Smooth muscle cell (in vitro differentiated cells): ENCODE measurements at regions not wholly inside any gene's neighbourhood (a gene's known extent, or its start where the extent isn't known, plus 50 kb on each side); places are given as distances from the start of the nearest gene placed in this dataset.

Experiments used
- DNase-seq: peaks from one replicate; lab custom pipeline; 2025; ENCODE audit not compliant: unreplicated experiment; lab: John Stamatoyannopoulos, UW
- H2AFZ ChIP-seq: fragments of 200-600 bp; sonication (generic); 2 replicates; pipeline ENCODE4 v1.6.0; 2016; ENCODE audit warnings: antibody characterized with exemption, low read depth, mild to moderate bottlenecking
- H3F3A ChIP-seq: fragments of 200-600 bp; sonication (generic); 2 replicates; pipeline ENCODE4 v1.6.0; 2017; ENCODE audit warnings: antibody characterized with exemption, low read depth
- H3K27ac ChIP-seq: fragments of 200-600 bp; sonication (generic); 2 replicates; pipeline ENCODE4 v1.5.1; 2016; ENCODE audit warnings: low read depth, mild to moderate bottlenecking
- H3K27me3 ChIP-seq: fragments of 200-600 bp; sonication (generic); 2 replicates; pipeline ENCODE4 v1.6.1; 2016; ENCODE audit warnings: low read depth, mild to moderate bottlenecking
- H3K36me3 ChIP-seq: fragments of 200-600 bp; sonication (generic); 2 replicates; pipeline ENCODE4 v1.5.1; 2016; ENCODE audit warnings: low read depth
- H3K4me1 ChIP-seq: fragments of 200-600 bp; sonication (generic); 2 replicates; pipeline ENCODE4 v1.5.1; 2016; ENCODE audit warnings: low read depth
- H3K4me2 ChIP-seq: fragments of 200-600 bp; sonication (generic); 2 replicates; pipeline ENCODE4 v1.6.0; 2016; ENCODE audit warnings: mild to moderate bottlenecking
- H3K4me3 ChIP-seq: fragments of 200-600 bp; sonication (generic); 2 replicates; pipeline ENCODE4 v1.5.1; 2016; ENCODE audit warnings: mild to moderate bottlenecking
- H3K79me2 ChIP-seq: fragments of 200-600 bp; sonication (generic); 2 replicates; pipeline ENCODE4 v1.6.0; 2016; ENCODE audit warnings: low read depth, mild to moderate bottlenecking
- H3K9ac ChIP-seq: fragments of 200-600 bp; sonication (generic); 2 replicates; pipeline ENCODE4 v1.6.0; 2016; ENCODE audit warnings: low read depth
- H3K9me3 ChIP-seq: fragments of 200-600 bp; sonication (generic); replicated peaks from 2 replicates; pipeline ENCODE4 v1.5.1; 2016; ENCODE audit warnings: low read depth
- H4K20me1 ChIP-seq: fragments of 200-600 bp; sonication (generic); 2 replicates; pipeline ENCODE4 v1.6.0; 2016; ENCODE audit warnings: low read depth
- CTCF ChIP-seq: fragments of 200-600 bp; sonication (generic); IDR thresholded peaks from 2 replicates; pipeline ENCODE4 v1.5.1; 2017; ENCODE audit warnings: borderline replicate concordance, mild to moderate bottlenecking, antibody characterized with exemption; ENCODE audit not compliant: insufficient read depth, poor library complexity, severe bottlenecking
- WGBS: methylation state at CpG from one replicate; pipeline ENCODE4 v1.1.7; 2016; ENCODE audit warnings: low lambda C conversion rate; 5-methylcytosine and 5-hydroxymethylcytosine counted together

- H3K4me2 ChIP-seq: no peak overlapping the region
- no peak overlapping the region for H3K4me3 ChIP-seq
- WGBS: 73% methylated on average over 2 of the region's 2 CpGs
- no peak overlapping the region for H3K27ac ChIP-seq
- no peaks in the 10 kb centered on the region for H3K27me3 ChIP-seq
- no peaks in the 10 kb centered on the region for H3K9me3 ChIP-seq
- no peaks in the 10 kb centered on the region for H3F3A ChIP-seq
- no peak for DNase-seq
- peaks cover 7% of the 10 kb centered on the region for H3K4me1 ChIP-seq
- no peak overlapping the region for H2AFZ ChIP-seq
- no peak overlapping the region for H3K9ac ChIP-seq
- H3K36me3 ChIP-seq: no peaks in the 10 kb centered on the region
- H3K79me2 ChIP-seq: no peaks in the 10 kb centered on the region
- no peaks in the 10 kb centered on the region for H4K20me1 ChIP-seq
- TF ChIP-seq CTCF: no peak
Observed at GRCh38 chr7:18123508-18124239, 96.0 kb upstream of the PRPS1L1 start.

GRCh38 chr7:18125476-18125875 is 97.8 kb upstream of the PRPS1L1 start:
- no peak for DNase-seq
- 38% methylated on average over 2 of the region's 2 CpGs for WGBS

GRCh38 chr7:18126281-18126680 is 98.6 kb upstream of the PRPS1L1 start:
- no peaks in the 10 kb centered on the region for H3K9me3 ChIP-seq
- H3K4me2 ChIP-seq: no peak overlapping the region
- no peak overlapping the region for H3K4me3 ChIP-seq
- no peaks in the 10 kb centered on the region for H3F3A ChIP-seq
- no peaks in the 10 kb centered on the region for H3K36me3 ChIP-seq
- 61% methylated on average over 2 of the region's 2 CpGs for WGBS
- H3K27ac ChIP-seq: no peak overlapping the region
- H2AFZ ChIP-seq: no peak overlapping the region
- DNase-seq: no peak
- H3K79me2 ChIP-seq: no peaks in the 10 kb centered on the region
- no peak for TF ChIP-seq CTCF
- H3K4me1 ChIP-seq: peaks cover 15% of the 10 kb centered on the region
- no peaks in the 10 kb centered on the region for H4K20me1 ChIP-seq
- H3K27me3 ChIP-seq: no peaks in the 10 kb centered on the region
- H3K9ac ChIP-seq: no peak overlapping the region

More at GRCh38 chr7:18125476-18125875, 97.8 kb upstream of the PRPS1L1 start:
- peaks cover 15% of the 10 kb centered on the region for H3K4me1 ChIP-seq
- H3K4me3 ChIP-seq: no peak overlapping the region
- TF ChIP-seq CTCF: no peak
- no peaks in the 10 kb centered on the region for H3K27me3 ChIP-seq
- no peaks in the 10 kb centered on the region for H3F3A ChIP-seq
- H3K36me3 ChIP-seq: no peaks in the 10 kb centered on the region
- H4K20me1 ChIP-seq: no peaks in the 10 kb centered on the region
- H3K9ac ChIP-seq: no peak overlapping the region
- H2AFZ ChIP-seq: no peak overlapping the region
- no peaks in the 10 kb centered on the region for H3K79me2 ChIP-seq
- H3K9me3 ChIP-seq: no peaks in the 10 kb centered on the region
- no peak overlapping the region for H3K4me2 ChIP-seq
- no peak overlapping the region for H3K27ac ChIP-seq

GRCh38 chr7:18128846-18129245 is 101.2 kb upstream of the PRPS1L1 start:
- Histone ChIP-seq H3K79me2 (no peaks in the 10 kb centered on the region), H2AFZ (no peak overlapping the region), H3K36me3 (no peaks in the 10 kb centered on the region), H3K4me3 (no peak overlapping the region), H3K9ac (no peak overlapping the region), H3K4me2 (no peak overlapping the region), H3F3A (no peaks in the 10 kb centered on the region), H3K27ac (no peak overlapping the region), H4K20me1 (no peaks in the 10 kb centered on the region), H3K9me3 (no peaks in the 10 kb centered on the region), H3K27me3 (no peaks in the 10 kb centered on the region), H3K4me1 (peaks cover 15% of the 10 kb centered on the region)
- no peak for TF ChIP-seq CTCF
- DNase-seq: no peak
- 36% methylated on average over 3 of the region's 3 CpGs for WGBS
